WTC11 (cell line): ENCODE measurements at regions not wholly inside any gene's neighbourhood (a gene's known extent, or its start where the extent isn't known, plus 50 kb on each side); places are given as distances from the start of the nearest gene placed in this dataset.

Experiments used
- ATAC-seq: fragments of 200-7000 bp; cut with Tn5 transposase; 2 replicates; pipeline ENCODE4 v1.10.0; 2021; ENCODE audit warnings: mild to moderate bottlenecking, moderate library complexity
- CTCF ChIA-PET: fragments of 300-600 bp; sonication (Branson Sonifier 250); formaldehyde crosslinking; loops from one replicate; lab custom pipeline; 2021; ENCODE audit warnings: antibody characterized with exemption; lab: Charles Lee
- POLR2A ChIA-PET: fragments of 350-600 bp; sonication (Branson Sonifier 250); formaldehyde crosslinking; loops from one replicate; lab custom pipeline; 2021; ENCODE audit warnings: antibody characterized with exemption; lab: Charles Lee
- DNase-seq: peaks from one replicate; pipeline ENCODE4 v3.0.0; 2021; ENCODE audit warnings: low spot score
- H3K27ac Mint-ChIP-seq: 2 replicates; pipeline ENCODE4 v1.8.0; 2021; ENCODE audit warnings: mixed read lengths
- H3K27me3 Mint-ChIP-seq: 2 replicates; pipeline ENCODE4 v1.8.0; 2021; ENCODE audit warnings: low read depth, mild to moderate bottlenecking, moderate library complexity, mixed read lengths
- H3K36me3 Mint-ChIP-seq: 2 replicates; pipeline ENCODE4 v1.8.0; 2021; ENCODE audit warnings: mixed read lengths
- H3K4me1 Mint-ChIP-seq: 2 replicates; pipeline ENCODE4 v1.8.0; 2022; ENCODE audit warnings: mixed read lengths
- H3K4me3 Mint-ChIP-seq: 2 replicates; pipeline ENCODE4 v1.8.0; 2021; ENCODE audit warnings: mild to moderate bottlenecking, moderate library complexity, mixed read lengths
- H3K9me3 Mint-ChIP-seq: 2 replicates; pipeline ENCODE4 v1.8.0; 2021; ENCODE audit warnings: mixed read lengths
- ATF1 ChIP-seq: sonication (generic); formaldehyde crosslinking; IDR thresholded peaks from 2 replicates; pipeline ENCODE4 v1.8.1; 2023; ENCODE audit warnings: mild to moderate bottlenecking, moderate library complexity, missing genetic modification reagents
- CREB1 ChIP-seq: sonication (generic); formaldehyde crosslinking; IDR thresholded peaks from 2 replicates; pipeline ENCODE4 v1.8.0; 2023; ENCODE audit warnings: mild to moderate bottlenecking, missing genetic modification reagents
- ELF4 ChIP-seq: sonication (generic); formaldehyde crosslinking; IDR thresholded peaks from 2 replicates; pipeline ENCODE4 v1.8.1; 2022; ENCODE audit warnings: low read depth, mild to moderate bottlenecking, moderate library complexity, missing genetic modification reagents
- EMX1 ChIP-seq: fragments of 250-450 bp; sonication (Bioruptor Pico); IDR thresholded peaks from 2 replicates; pipeline ENCODE4 v1.8.0; 2021; ENCODE audit warnings: mild to moderate bottlenecking
- ESRRA ChIP-seq: sonication (generic); formaldehyde crosslinking; IDR thresholded peaks from 2 replicates; pipeline ENCODE4 v1.8.1; 2022; ENCODE audit warnings: mild to moderate bottlenecking, missing genetic modification reagents, borderline replicate concordance
- ETV6 ChIP-seq: sonication (generic); formaldehyde crosslinking; IDR thresholded peaks from 2 replicates; pipeline ENCODE4 v1.8.1; 2022; ENCODE audit warnings: mild to moderate bottlenecking, missing genetic modification reagents
- FOXJ3 ChIP-seq: sonication (generic); formaldehyde crosslinking; IDR thresholded peaks from 2 replicates; pipeline ENCODE4 v1.9.0; 2021; ENCODE audit warnings: missing genetic modification reagents, mild to moderate bottlenecking, borderline replicate concordance
- JAZF1 ChIP-seq: fragments of 250-450 bp; sonication (Bioruptor Pico); IDR thresholded peaks from 2 replicates; pipeline ENCODE4 v1.9.0; 2021; ENCODE audit warnings: moderate library complexity, mild to moderate bottlenecking, inconsistent platforms
- MYBL2 ChIP-seq: sonication (generic); formaldehyde crosslinking; IDR thresholded peaks from 2 replicates; pipeline ENCODE4 v1.8.1; 2023; ENCODE audit warnings: mild to moderate bottlenecking, moderate library complexity, missing genetic modification reagents
- NFE2L1 ChIP-seq: sonication (generic); formaldehyde crosslinking; IDR thresholded peaks from 2 replicates; pipeline ENCODE4 v1.8.1; 2023; ENCODE audit warnings: missing genetic modification reagents
- NR1H2 ChIP-seq: sonication (generic); formaldehyde crosslinking; IDR thresholded peaks from 2 replicates; pipeline ENCODE4 v1.9.0; 2021; ENCODE audit warnings: mild to moderate bottlenecking, moderate library complexity, missing genetic modification reagents
- NR3C1 ChIP-seq: sonication (generic); formaldehyde crosslinking; conservative IDR thresholded peaks from 2 replicates; pipeline ENCODE4 v1.8.1; 2023; ENCODE audit warnings: low read depth, mild to moderate bottlenecking, missing genetic modification reagents
- SMAD4 ChIP-seq: sonication (generic); formaldehyde crosslinking; IDR thresholded peaks from 2 replicates; pipeline ENCODE4 v1.8.0; 2022; ENCODE audit warnings: mild to moderate bottlenecking, missing genetic modification reagents
- SP1 ChIP-seq: sonication (generic); formaldehyde crosslinking; conservative IDR thresholded peaks from 2 replicates; pipeline ENCODE4 v1.8.1; 2022; ENCODE audit warnings: missing genetic modification reagents
- TCF7 ChIP-seq: sonication (generic); formaldehyde crosslinking; IDR thresholded peaks from 2 replicates; pipeline ENCODE4 v1.8.0; 2022; ENCODE audit warnings: mild to moderate bottlenecking, low read depth, missing genetic modification reagents, moderate library complexity
- TEAD1 ChIP-seq: sonication (generic); formaldehyde crosslinking; IDR thresholded peaks from 2 replicates; pipeline ENCODE4 v1.8.0; 2022; ENCODE audit warnings: mild to moderate bottlenecking, missing genetic modification reagents
- TP53 ChIP-seq: sonication (generic); formaldehyde crosslinking; IDR thresholded peaks from 2 replicates; pipeline ENCODE4 v1.8.1; 2023; ENCODE audit warnings: mild to moderate bottlenecking, missing genetic modification reagents
- ZNF121 ChIP-seq: sonication (generic); formaldehyde crosslinking; IDR thresholded peaks from 2 replicates; pipeline ENCODE4 v1.8.0; 2023; ENCODE audit warnings: missing genetic modification reagents
- ZNF138 ChIP-seq: sonication (generic); formaldehyde crosslinking; conservative IDR thresholded peaks from 2 replicates; pipeline ENCODE4 v1.8.1; 2022; ENCODE audit warnings: mild to moderate bottlenecking, moderate library complexity, missing genetic modification reagents
- ZNF263 ChIP-seq: sonication (generic); formaldehyde crosslinking; IDR thresholded peaks from 2 replicates; pipeline ENCODE4 v1.8.1; 2022; ENCODE audit warnings: low read depth, mild to moderate bottlenecking, moderate library complexity, missing genetic modification reagents
- TF ChIP-seq, protein P1 (sequence below): sonication (generic); formaldehyde crosslinking; conservative IDR thresholded peaks from 2 replicates; pipeline ENCODE4 v1.8.1; 2022; ENCODE audit warnings: mild to moderate bottlenecking, missing genetic modification reagents
- TF ChIP-seq, protein P2 (sequence below): sonication (generic); formaldehyde crosslinking; IDR thresholded peaks from 2 replicates; pipeline ENCODE4 v1.8.1; 2023; ENCODE audit warnings: mild to moderate bottlenecking, missing genetic modification reagents, moderate library complexity
- TF ChIP-seq, protein P3 (sequence below): fragments of 200-600 bp; IDR thresholded peaks from 2 replicates; pipeline ENCODE4 v1.8.0; 2022; ENCODE audit warnings: antibody characterized with exemption
- TF ChIP-seq, protein P4 (sequence below): sonication (generic); formaldehyde crosslinking; IDR thresholded peaks from 2 replicates; pipeline ENCODE4 v1.8.1; 2023; ENCODE audit warnings: mild to moderate bottlenecking, missing genetic modification reagents
- TF ChIP-seq, protein P5 (sequence below): fragments of 250-450 bp; sonication (Bioruptor Pico); IDR thresholded peaks from 2 replicates; pipeline ENCODE4 v1.9.0; 2021; ENCODE audit warnings: mild to moderate bottlenecking

DNA sequence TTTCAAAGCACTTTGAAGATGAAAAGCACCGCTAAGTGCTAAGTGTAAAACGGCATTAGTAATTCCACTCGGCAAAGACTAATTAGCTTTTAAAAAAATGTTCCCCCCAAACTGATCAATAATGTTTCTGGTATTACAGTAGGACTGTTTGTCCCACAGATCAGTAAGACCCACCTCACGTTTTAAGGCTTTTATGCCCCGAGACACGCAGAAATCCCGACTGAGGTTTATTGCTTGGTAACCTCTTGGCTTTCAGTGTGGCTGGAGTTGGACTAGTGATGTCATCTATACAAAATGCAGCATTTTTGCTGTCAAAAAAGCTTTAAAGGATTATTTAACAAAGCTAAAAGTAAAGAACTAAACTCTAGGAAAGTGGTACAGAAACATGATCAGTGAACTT, 414.6 kb upstream of the PSMD7 start:
- Mint-ChIP-seq H3K27me3 (no peaks in the 10 kb centered on the region), H3K36me3 (no peaks in the 10 kb centered on the region), H3K4me1 (peaks cover 24% of the 10 kb centered on the region), H3K9me3 (no peaks in the 10 kb centered on the region), H3K27ac (no peak overlapping the region), H3K4me3 (no peak overlapping the region)
- TF ChIP-seq ESRRA = no peak
- TF ChIP-seq ZNF121 (CRISPR knock-in tag) = no peak
- TF ChIP-seq TEAD1 (CRISPR knock-in tag) = no peak
- TF ChIP-seq, protein P1, sequence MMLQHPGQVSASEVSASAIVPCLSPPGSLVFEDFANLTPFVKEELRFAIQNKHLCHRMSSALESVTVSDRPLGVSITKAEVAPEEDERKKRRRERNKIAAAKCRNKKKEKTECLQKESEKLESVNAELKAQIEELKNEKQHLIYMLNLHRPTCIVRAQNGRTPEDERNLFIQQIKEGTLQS (CRISPR knock-in tag) = no peak
- TF ChIP-seq TP53 (CRISPR knock-in tag) = no peak
- TF ChIP-seq TCF7 (CRISPR knock-in tag) = no peak
- no peak for TF ChIP-seq NR3C1 (CRISPR knock-in tag)
- no peak for TF ChIP-seq EMX1
- TF ChIP-seq NFE2L1 (CRISPR knock-in tag) = no peak
- TF ChIP-seq, protein P2, sequence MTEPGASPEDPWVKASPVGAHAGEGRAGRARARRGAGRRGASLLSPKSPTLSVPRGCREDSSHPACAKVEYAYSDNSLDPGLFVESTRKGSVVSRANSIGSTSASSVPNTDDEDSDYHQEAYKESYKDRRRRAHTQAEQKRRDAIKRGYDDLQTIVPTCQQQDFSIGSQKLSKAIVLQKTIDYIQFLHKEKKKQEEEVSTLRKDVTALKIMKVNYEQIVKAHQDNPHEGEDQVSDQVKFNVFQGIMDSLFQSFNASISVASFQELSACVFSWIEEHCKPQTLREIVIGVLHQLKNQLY (CRISPR knock-in tag) = no peak
- TF ChIP-seq ETV6 (CRISPR knock-in tag) = no peak
- TF ChIP-seq JAZF1 (CRISPR knock-in tag) = no peak
- TF ChIP-seq, protein P3, sequence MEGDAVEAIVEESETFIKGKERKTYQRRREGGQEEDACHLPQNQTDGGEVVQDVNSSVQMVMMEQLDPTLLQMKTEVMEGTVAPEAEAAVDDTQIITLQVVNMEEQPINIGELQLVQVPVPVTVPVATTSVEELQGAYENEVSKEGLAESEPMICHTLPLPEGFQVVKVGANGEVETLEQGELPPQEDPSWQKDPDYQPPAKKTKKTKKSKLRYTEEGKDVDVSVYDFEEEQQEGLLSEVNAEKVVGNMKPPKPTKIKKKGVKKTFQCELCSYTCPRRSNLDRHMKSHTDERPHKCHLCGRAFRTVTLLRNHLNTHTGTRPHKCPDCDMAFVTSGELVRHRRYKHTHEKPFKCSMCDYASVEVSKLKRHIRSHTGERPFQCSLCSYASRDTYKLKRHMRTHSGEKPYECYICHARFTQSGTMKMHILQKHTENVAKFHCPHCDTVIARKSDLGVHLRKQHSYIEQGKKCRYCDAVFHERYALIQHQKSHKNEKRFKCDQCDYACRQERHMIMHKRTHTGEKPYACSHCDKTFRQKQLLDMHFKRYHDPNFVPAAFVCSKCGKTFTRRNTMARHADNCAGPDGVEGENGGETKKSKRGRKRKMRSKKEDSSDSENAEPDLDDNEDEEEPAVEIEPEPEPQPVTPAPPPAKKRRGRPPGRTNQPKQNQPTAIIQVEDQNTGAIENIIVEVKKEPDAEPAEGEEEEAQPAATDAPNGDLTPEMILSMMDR = no peak
- TF ChIP-seq, protein P4, sequence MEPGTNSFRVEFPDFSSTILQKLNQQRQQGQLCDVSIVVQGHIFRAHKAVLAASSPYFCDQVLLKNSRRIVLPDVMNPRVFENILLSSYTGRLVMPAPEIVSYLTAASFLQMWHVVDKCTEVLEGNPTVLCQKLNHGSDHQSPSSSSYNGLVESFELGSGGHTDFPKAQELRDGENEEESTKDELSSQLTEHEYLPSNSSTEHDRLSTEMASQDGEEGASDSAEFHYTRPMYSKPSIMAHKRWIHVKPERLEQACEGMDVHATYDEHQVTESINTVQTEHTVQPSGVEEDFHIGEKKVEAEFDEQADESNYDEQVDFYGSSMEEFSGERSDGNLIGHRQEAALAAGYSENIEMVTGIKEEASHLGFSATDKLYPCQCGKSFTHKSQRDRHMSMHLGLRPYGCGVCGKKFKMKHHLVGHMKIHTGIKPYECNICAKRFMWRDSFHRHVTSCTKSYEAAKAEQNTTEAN (CRISPR knock-in tag) = no peak
- TF ChIP-seq MYBL2 (CRISPR knock-in tag) = no peak
- no peak for TF ChIP-seq ZNF263 (CRISPR knock-in tag)
- POLR2A ChIA-PET = no interaction called here
- DNase-seq = no peak
- no peak for ATAC-seq
- CTCF ChIA-PET = interaction anchor here (1.2 to 3.2 kb wide), 3 partner anchors 75 to 345 kb away, joined by 7 to 10 read pairs (median 10); no protein-coding TSS in a partner anchor

DNA sequence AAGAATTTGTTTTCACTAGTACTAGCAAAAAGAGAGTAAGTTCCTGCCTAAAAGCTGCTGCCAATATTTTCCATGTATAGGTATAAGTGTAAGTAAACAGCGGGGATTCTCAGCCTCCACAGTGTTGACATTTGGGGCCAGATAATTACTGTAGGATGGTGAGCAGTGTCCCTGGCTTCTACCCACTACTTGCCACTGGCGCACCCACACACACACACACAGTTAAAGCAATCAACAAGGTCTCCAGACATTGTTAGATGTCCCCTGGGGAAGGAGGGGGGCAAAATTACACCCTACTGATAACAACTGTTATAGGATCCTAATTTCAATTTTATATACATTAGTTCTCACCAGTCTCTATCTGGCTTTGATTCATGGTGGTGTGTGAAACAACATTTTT, 417.0 kb upstream of the PSMD7 start:
- H3K4me1 Mint-ChIP-seq = peaks cover 22% of the 10 kb centered on the region
- ChIA-PET POLR2A (no interaction called here), CTCF (interaction anchor here (0.8 to 1.2 kb wide), 2 partner anchors 34 to 155 kb away, joined by 4 to 5 read pairs; no protein-coding TSS in a partner anchor)
- no peak overlapping the region; the same call in 1 of the 2 replicates for H3K27ac Mint-ChIP-seq
- no peaks in the 10 kb centered on the region for H3K27me3 Mint-ChIP-seq
- H3K9me3 Mint-ChIP-seq = no peaks in the 10 kb centered on the region
- H3K4me3 Mint-ChIP-seq = no peak overlapping the region
- no peaks in the 10 kb centered on the region for H3K36me3 Mint-ChIP-seq
- ATAC-seq (no peak), DNase-seq (no peak)
- no peak for TF ChIP-seq NR1H2 (CRISPR knock-in tag)
- no peak for TF ChIP-seq SP1 (CRISPR knock-in tag)
- TF ChIP-seq SMAD4 (CRISPR knock-in tag) = no peak
- no peak for TF ChIP-seq ATF1
- no peak for TF ChIP-seq TCF7 (CRISPR knock-in tag)
- no peak for TF ChIP-seq ZNF138 (CRISPR knock-in tag)
- TF ChIP-seq ELF4 (CRISPR knock-in tag) = no peak
- TF ChIP-seq, protein P5, sequence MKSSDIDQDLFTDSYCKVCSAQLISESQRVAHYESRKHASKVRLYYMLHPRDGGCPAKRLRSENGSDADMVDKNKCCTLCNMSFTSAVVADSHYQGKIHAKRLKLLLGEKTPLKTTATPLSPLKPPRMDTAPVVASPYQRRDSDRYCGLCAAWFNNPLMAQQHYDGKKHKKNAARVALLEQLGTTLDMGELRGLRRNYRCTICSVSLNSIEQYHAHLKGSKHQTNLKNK = no peak
- no peak for TF ChIP-seq FOXJ3 (CRISPR knock-in tag)
- no peak for TF ChIP-seq CREB1 (CRISPR knock-in tag)
